ENCODE measurements at regions not wholly inside any gene's neighbourhood (a gene's known extent, or its start where the extent isn't known, plus 50 kb on each side); places are given as distances from the start of the nearest gene placed in this dataset.

- DNase-seq (ENCODE audit: low spot score) = no peak
- no peak overlapping the region for H3K27ac ChIP-seq
- no peak overlapping the region for H3K4me3 ChIP-seq
- no peaks in the 10 kb centered on the region for H3K27me3 ChIP-seq (replicated peaks; ENCODE audit: insufficient read depth)
- intact Hi-C loops (cut with DNase I) = no loop called here
- TF ChIP-seq CTCF (IDR thresholded peaks at IDR 0.05) = no peak
- TF ChIP-seq POLR2AphosphoS5 (IDR thresholded peaks at IDR 0.05) = no peak
- TF ChIP-seq POLR2A (IDR thresholded peaks at IDR 0.05) = no peak
- WGBS = 96% methylated on average over 2 of the region's 2 CpGs
- no peaks in the 10 kb centered on the region for H3K4me1 ChIP-seq (replicated peaks)
- H3K9me3 ChIP-seq = no peaks in the 10 kb centered on the region
- no peaks in the 10 kb centered on the region for H3K36me3 ChIP-seq
Measured at GRCh38 chr1:81666586-81666985, 134.1 kb upstream of the ADGRL2 start.

GRCh38 chr1:81664341-81664740 is 136.4 kb upstream of the ADGRL2 start:
- Histone ChIP-seq H3K4me1 (replicated peaks) (no peaks in the 10 kb centered on the region), H3K4me3 (no peak overlapping the region), H3K27me3 (replicated peaks; ENCODE audit: insufficient read depth) (no peaks in the 10 kb centered on the region), H3K27ac (no peak overlapping the region), H3K9me3 (no peaks in the 10 kb centered on the region), H3K36me3 (no peaks in the 10 kb centered on the region)
- intact Hi-C loops (cut with DNase I) = loop anchor here (5.0 kb wide), 1 partner anchor 77 kb away; no protein-coding TSS in a partner anchor
- TF ChIP-seq POLR2AphosphoS5 (IDR thresholded peaks at IDR 0.05) = no peak
- no peak for TF ChIP-seq CTCF (IDR thresholded peaks at IDR 0.05)
- TF ChIP-seq POLR2A (IDR thresholded peaks at IDR 0.05) = no peak
- no peak for DNase-seq (ENCODE audit: low spot score)
- WGBS = 59% methylated on average over 1 of the region's 1 CpG

DNA sequence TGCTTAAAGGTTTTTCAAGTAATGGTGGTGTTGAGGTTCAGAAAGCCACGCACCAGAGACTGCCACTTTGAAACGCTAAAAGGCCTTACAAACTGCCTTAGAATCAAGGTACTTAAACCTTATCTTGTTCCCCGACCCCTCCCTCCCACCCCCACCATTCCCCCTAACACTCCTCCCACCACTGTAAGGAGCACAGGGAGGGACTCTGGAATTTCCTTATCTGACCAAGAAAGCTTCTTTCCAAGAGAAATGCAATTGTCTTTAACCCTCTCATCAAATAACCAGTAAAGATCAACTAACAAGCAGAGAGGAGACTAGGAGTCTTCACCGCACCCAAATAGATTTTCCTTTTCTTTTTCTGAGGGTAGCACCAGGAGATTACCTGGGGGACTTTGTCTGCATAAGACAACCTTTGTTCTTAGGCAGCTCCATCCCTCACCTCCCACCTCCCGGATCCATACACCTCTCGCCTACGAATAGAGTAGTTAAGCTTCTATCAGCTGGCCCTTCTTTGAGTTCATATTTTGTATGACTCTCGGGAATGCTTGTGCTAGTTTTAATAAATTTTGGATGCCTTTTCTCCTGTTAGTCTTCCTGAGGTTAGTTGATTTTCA is 137.7 kb upstream of the ADGRL2 start:
- WGBS = 88% methylated on average over 8 of the region's 8 CpGs
- intact Hi-C loops (cut with DNase I) = loop anchor here (5.0 kb wide), 1 partner anchor 76 kb away; no protein-coding TSS in a partner anchor

GRCh38 chr1:81660286-81660685 is 140.4 kb upstream of the ADGRL2 start:
- DNase-seq (ENCODE audit: low spot score) = no peak
- no peaks in the 10 kb centered on the region for H3K4me1 ChIP-seq (replicated peaks)
- TF ChIP-seq CTCF (IDR thresholded peaks at IDR 0.05) (no peak), POLR2A (IDR thresholded peaks at IDR 0.05) (no peak), POLR2AphosphoS5 (IDR thresholded peaks at IDR 0.05) (peak; percentile 15)
- H3K27ac ChIP-seq = no peak overlapping the region
- H3K36me3 ChIP-seq = no peaks in the 10 kb centered on the region
- H3K9me3 ChIP-seq = no peaks in the 10 kb centered on the region
- intact Hi-C loops (cut with DNase I) = loop anchor here (5.0 kb wide), 1 partner anchor 73 kb away; no protein-coding TSS in a partner anchor
- no peak overlapping the region for H3K4me3 ChIP-seq
- H3K27me3 ChIP-seq (replicated peaks; ENCODE audit: insufficient read depth) = no peaks in the 10 kb centered on the region

More for the DNA sequence above, 137.7 kb upstream of the ADGRL2 start:
- no peak for DNase-seq (ENCODE audit: low spot score)
- H3K36me3 ChIP-seq = no peaks in the 10 kb centered on the region
- H3K4me1 ChIP-seq (replicated peaks) = no peaks in the 10 kb centered on the region
- no peaks in the 10 kb centered on the region for H3K27me3 ChIP-seq (replicated peaks; ENCODE audit: insufficient read depth)
- H3K4me3 ChIP-seq = no peak overlapping the region
- TF ChIP-seq POLR2A (IDR thresholded peaks at IDR 0.05) (no peak), CTCF (IDR thresholded peaks at IDR 0.05) (no peak)
- H3K9me3 ChIP-seq = no peaks in the 10 kb centered on the region
- no peak overlapping the region for H3K27ac ChIP-seq

DNA sequence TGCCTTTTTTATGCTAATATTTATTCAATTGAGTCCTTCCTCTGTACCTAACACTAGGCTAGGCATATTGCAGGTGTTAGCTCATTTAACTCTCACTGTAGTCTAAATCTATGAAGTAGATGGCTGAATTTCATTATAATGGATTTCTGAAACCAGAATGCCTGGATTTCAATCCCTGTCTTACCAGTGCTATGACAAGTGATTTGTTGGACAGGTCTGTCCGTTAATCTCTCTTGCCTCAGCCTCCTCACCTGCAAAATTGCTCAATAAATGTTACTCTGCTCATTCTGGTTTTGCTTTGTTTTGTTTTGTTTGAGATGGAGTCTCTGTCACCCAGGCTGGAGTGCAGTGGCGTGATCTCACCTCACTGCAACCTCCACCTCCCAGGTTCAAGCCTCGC is 146.1 kb upstream of the ADGRL2 start:
- 97% methylated on average over 3 of the region's 3 CpGs for WGBS

More for the DNA sequence above, 146.1 kb upstream of the ADGRL2 start:
- no peaks in the 10 kb centered on the region for H3K36me3 ChIP-seq
- H3K27ac ChIP-seq = no peak overlapping the region
- H3K4me3 ChIP-seq = no peak overlapping the region
- H3K4me1 ChIP-seq (replicated peaks) = no peaks in the 10 kb centered on the region
- no peak for DNase-seq (ENCODE audit: low spot score)
- intact Hi-C loops (cut with DNase I) = no loop called here
- no peaks in the 10 kb centered on the region for H3K27me3 ChIP-seq (replicated peaks; ENCODE audit: insufficient read depth)
- no peak for TF ChIP-seq CTCF (IDR thresholded peaks at IDR 0.05)
- TF ChIP-seq POLR2A (IDR thresholded peaks at IDR 0.05) = no peak
- no peaks in the 10 kb centered on the region for H3K9me3 ChIP-seq

Measured in prostate gland (tissue), 2 donors.